Cardiac muscle cell (in vitro differentiated cells and primary cell): ENCODE measurements at regions not wholly inside any gene's neighbourhood (a gene's known extent, or its start where the extent isn't known, plus 50 kb on each side); places are given as distances from the start of the nearest gene placed in this dataset.

Experiments
- DNase-seq, 2 donors: peaks; one replicate each; pipeline versions ENCODE4 v3.0.0 to v3.0.0-alpha.2; 2010 to 2017; ENCODE audit warnings: low read depth in 1 of 2, low spot score in 1 of 2
- H3K27ac ChIP-seq: fragments of 200-600 bp; sonication (generic); 2 replicates; pipeline ENCODE4 v1.5.1; 2016
- H3K27me3 ChIP-seq: fragments of 200-600 bp; sonication (generic); 2 replicates; pipeline ENCODE4 v1.6.0; 2016; ENCODE audit warnings: control low read depth
- H3K36me3 ChIP-seq: fragments of 200-600 bp; sonication (generic); 2 replicates; pipeline ENCODE4 v1.5.1; 2016; ENCODE audit warnings: control low read depth
- H3K4me1 ChIP-seq: fragments of 200-600 bp; sonication (generic); 2 replicates; pipeline ENCODE4 v1.8.1; 2017; ENCODE audit warnings: low read depth, mild to moderate bottlenecking, mixed run types
- H3K4me3 ChIP-seq: fragments of 200-600 bp; sonication (generic); 2 replicates; pipeline ENCODE4 v1.5.1; 2016; ENCODE audit warnings: mild to moderate bottlenecking
- H3K9me3 ChIP-seq: fragments of 200-600 bp; sonication (generic); 2 replicates; pipeline ENCODE4 v1.5.1; 2017; ENCODE audit warnings: low read depth, mild to moderate bottlenecking, control low read depth
- CTCF ChIP-seq: IDR thresholded peaks from 2 replicates; pipeline ENCODE4 v1.5.1; 2012; ENCODE audit warnings: low read depth, mild to moderate bottlenecking, low read length

- no peaks in the 10 kb centered on the region for H3K9me3 ChIP-seq
- no peaks in the 10 kb centered on the region for H3K36me3 ChIP-seq
- H3K4me1 ChIP-seq = no peaks in the 10 kb centered on the region
- no peaks in the 10 kb centered on the region for H3K27me3 ChIP-seq
- H3K27ac ChIP-seq = no peak overlapping the region
- no peak for DNase-seq
- H3K4me3 ChIP-seq = no peak overlapping the region
- no peak for TF ChIP-seq CTCF
Observed at GRCh38 chrX:94041881-94042280, 367.9 kb downstream of the FAM133A start.

GRCh38 chrX:94045724-94046123 lies 371.7 kb downstream of the FAM133A start:
- H3K27me3 ChIP-seq = no peaks in the 10 kb centered on the region
- no peaks in the 10 kb centered on the region for H3K9me3 ChIP-seq
- no peaks in the 10 kb centered on the region for H3K36me3 ChIP-seq
- no peak for TF ChIP-seq CTCF
- no peak overlapping the region for H3K27ac ChIP-seq
- no peak overlapping the region for H3K4me3 ChIP-seq
- DNase-seq = no peak
- no peaks in the 10 kb centered on the region for H3K4me1 ChIP-seq

DNA sequence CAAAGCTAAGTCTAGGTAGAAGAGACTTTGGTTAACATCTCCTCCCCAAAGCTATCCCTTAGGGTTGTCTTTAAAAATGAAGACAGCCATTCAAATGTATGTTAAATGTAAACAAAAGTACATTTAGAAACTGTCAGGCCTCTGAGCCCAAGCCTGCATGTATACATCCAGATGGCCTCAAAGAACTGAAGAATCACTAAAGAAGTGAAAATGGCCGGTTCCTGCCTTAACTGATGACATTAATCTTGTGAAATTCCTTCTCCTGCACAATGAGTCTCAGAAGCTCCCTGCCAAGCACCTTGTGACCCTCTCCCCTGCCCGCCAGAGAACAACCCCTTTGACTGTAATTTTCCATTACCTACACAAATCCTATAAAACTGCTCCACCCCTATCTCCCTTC lies 377.9 kb downstream of the FAM133A start:
- Histone ChIP-seq H3K27me3 (no peaks in the 10 kb centered on the region), H3K27ac (no peak overlapping the region), H3K4me1 (no peaks in the 10 kb centered on the region), H3K36me3 (no peaks in the 10 kb centered on the region), H3K9me3 (no peaks in the 10 kb centered on the region), H3K4me3 (no peak overlapping the region)
- DNase-seq = no peak
- TF ChIP-seq CTCF = no peak

DNA sequence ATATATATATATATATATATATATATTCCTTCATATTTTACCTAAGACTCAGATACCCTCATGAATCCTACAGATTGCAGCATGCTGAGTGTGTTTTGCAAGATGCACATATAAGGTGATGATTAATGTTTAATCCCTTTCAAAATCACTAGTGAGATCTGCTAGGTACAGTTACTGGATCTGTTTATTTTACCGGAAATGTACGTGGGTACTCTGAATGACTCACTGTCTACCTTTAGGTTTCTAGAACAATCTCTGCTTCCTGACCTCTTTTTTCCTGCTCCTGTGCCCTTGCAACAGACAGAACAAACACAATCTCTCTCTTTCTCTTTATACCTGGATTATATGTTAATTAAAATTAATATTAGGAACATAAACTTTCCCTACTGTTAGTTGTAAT lies 379.6 kb downstream of the FAM133A start:
- Histone ChIP-seq H3K27me3 (no peaks in the 10 kb centered on the region), H3K4me3 (no peak overlapping the region), H3K4me1 (no peaks in the 10 kb centered on the region), H3K36me3 (no peaks in the 10 kb centered on the region), H3K9me3 (no peaks in the 10 kb centered on the region), H3K27ac (no peak overlapping the region)
- no peak for TF ChIP-seq CTCF
- no peak for DNase-seq

GRCh38 chrX:94057385-94057784 lies 383.4 kb downstream of the FAM133A start:
- no peaks in the 10 kb centered on the region for H3K4me1 ChIP-seq
- no peaks in the 10 kb centered on the region for H3K36me3 ChIP-seq
- no peak overlapping the region for H3K27ac ChIP-seq
- H3K9me3 ChIP-seq = no peaks in the 10 kb centered on the region
- no peaks in the 10 kb centered on the region for H3K27me3 ChIP-seq
- no peak for DNase-seq
- no peak for TF ChIP-seq CTCF
- H3K4me3 ChIP-seq = no peak overlapping the region
